Activated CD4-positive, alpha-beta T cell treated with anti-CD3 and anti-CD28 coated beads for 36 hours (primary cell): ENCODE measurements at regions not wholly inside any gene's neighbourhood (a gene's known extent, or its start where the extent isn't known, plus 50 kb on each side); places are given as distances from the start of the nearest gene placed in this dataset.

Source experiments
- ATAC-seq: fragments of 200-7000 bp; cut with Tn5 transposase; one replicate; pipeline ENCODE4 v1.10.0; 2021; ENCODE audit warnings: mild to moderate bottlenecking, moderate library complexity
- CTCF ChIA-PET: fragments of 350-600 bp; sonication (Branson Sonifier 250); formaldehyde crosslinking; loops from one replicate; lab custom pipeline; 2021; ENCODE audit warnings: antibody characterized with exemption; lab: Charles Lee
- POLR2A ChIA-PET: fragments of 350-600 bp; sonication (Branson Sonifier 250); formaldehyde crosslinking; loops from one replicate; lab custom pipeline; 2021; ENCODE audit warnings: antibody characterized with exemption, inconsistent platforms; lab: Charles Lee
- DNase-seq: peaks from one replicate; pipeline ENCODE4 v3.0.0-alpha.2; 2020
- H3K27ac Mint-ChIP-seq: one replicate; pipeline ENCODE4 v1.8.0; 2021; ENCODE audit warnings: mixed read lengths
- H3K27me3 Mint-ChIP-seq: one replicate; pipeline ENCODE4 v1.8.0; 2021; ENCODE audit warnings: mixed read lengths
- H3K36me3 Mint-ChIP-seq: one replicate; pipeline ENCODE4 v1.8.0; 2021; ENCODE audit warnings: low read depth, mixed read lengths
- H3K4me1 Mint-ChIP-seq: one replicate; pipeline ENCODE4 v1.8.0; 2021; ENCODE audit warnings: mixed read lengths
- H3K4me3 Mint-ChIP-seq: one replicate; pipeline ENCODE4 v1.8.0; 2021; ENCODE audit warnings: mild to moderate bottlenecking, moderate library complexity, mixed read lengths
- H3K9me3 Mint-ChIP-seq: one replicate; pipeline ENCODE4 v1.8.0; 2021; ENCODE audit warnings: low read depth, mixed read lengths
- intact Hi-C, 2 experiments: fragments of 100-400 bp; cut with DNase I in 1 of 2; cut with micrococcal nuclease in 1 of 2; formaldehyde crosslinking; loops; one replicate each; pipeline versions ENCODE4 v1.14.2 to v1.15.1; 2022 to 2024; cut with DNase I, micrococcal nuclease

- intact Hi-C loops, result no loop called here
- no peak for ATAC-seq
- no peak overlapping the region for H3K4me3 Mint-ChIP-seq
- peaks cover 10% of the 10 kb centered on the region for H3K9me3 Mint-ChIP-seq
- ChIA-PET CTCF (no interaction called here), POLR2A (no interaction called here)
- DNase-seq, result no peak
- H3K27ac Mint-ChIP-seq, result no peak overlapping the region
- H3K4me1 Mint-ChIP-seq, result no peaks in the 10 kb centered on the region
- H3K36me3 Mint-ChIP-seq, result no peaks in the 10 kb centered on the region
- no peaks in the 10 kb centered on the region for H3K27me3 Mint-ChIP-seq
Measured at GRCh38 chr11:26093206-26093605, 238.7 kb upstream of the ANO3 start.

DNA sequence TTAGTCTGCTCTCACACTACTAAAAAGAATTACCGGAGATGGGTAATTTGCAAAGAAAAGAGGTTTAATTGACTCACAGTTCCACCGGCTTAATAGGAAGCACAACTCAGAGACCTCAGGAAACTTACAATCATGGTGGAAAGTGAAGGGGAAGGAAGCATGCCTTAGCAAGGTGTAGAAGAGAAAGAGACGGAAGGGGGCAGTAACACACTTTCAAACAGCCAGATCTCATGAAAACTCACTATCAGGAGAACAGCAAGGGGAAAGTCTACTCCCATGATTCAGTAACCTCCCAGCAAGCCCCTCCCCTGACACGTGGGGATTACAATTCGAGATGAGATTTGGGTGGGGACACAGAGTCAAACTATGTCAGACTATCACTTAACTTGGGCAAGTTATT is 236.6 kb upstream of the ANO3 start:
- ATAC-seq (no peak), DNase-seq (no peak)
- ChIA-PET POLR2A (no interaction called here), CTCF (no interaction called here)
- Mint-ChIP-seq H3K36me3 (no peaks in the 10 kb centered on the region), H3K27ac (no peak overlapping the region), H3K4me3 (no peak overlapping the region), H3K9me3 (peaks cover 12% of the 10 kb centered on the region), H3K4me1 (no peaks in the 10 kb centered on the region), H3K27me3 (no peaks in the 10 kb centered on the region)
- intact Hi-C loops, result no loop called here

DNA sequence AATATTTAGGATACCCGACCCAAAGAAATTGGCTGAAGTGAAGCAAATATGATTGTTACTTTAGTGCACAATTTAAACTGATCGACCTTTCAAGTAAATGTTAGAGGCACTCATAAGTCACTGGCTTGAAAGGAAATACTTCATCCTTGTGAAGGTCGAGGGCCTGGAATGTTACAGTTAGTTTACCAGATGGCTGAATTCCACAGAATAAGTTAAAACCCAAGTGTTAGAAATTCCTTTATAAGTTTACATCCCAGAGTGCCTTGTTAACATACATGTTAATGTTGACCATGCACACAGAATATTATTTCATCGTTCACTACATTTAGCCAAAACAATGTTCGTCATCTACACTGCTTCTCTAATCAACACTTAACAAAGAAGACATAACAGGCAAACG is 235.5 kb upstream of the ANO3 start:
- CTCF ChIA-PET, result no interaction called here
- Mint-ChIP-seq H3K4me1 (no peaks in the 10 kb centered on the region), H3K36me3 (no peaks in the 10 kb centered on the region), H3K27me3 (no peaks in the 10 kb centered on the region), H3K9me3 (peaks cover 14% of the 10 kb centered on the region), H3K27ac (no peak overlapping the region), H3K4me3 (no peak overlapping the region)
- intact Hi-C loops, result no loop called here
- DNase-seq (no peak), ATAC-seq (no peak)
- POLR2A ChIA-PET, result no interaction called here

DNA sequence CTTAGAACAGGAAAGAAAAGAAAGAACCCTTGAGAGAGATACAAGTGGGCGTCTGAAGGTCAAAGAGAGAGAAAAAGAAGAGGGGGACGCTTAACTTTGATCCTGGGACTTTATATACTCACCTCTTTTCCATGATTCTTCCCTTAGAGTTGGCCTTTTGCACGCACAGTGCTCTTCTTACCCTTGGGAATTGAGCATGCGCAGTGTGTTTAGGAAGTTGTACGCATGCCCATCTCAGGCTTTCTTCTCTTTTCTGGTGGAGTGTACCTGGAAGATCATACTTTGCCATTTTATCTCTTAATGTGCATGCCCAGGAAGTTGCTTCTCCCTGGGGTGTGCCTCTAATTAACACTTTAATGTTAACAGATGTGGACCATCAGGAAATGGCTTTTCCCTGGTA is 229.6 kb upstream of the ANO3 start:
- Mint-ChIP-seq H3K4me3 (no peak overlapping the region), H3K27me3 (no peaks in the 10 kb centered on the region), H3K27ac (no peak overlapping the region), H3K9me3 (peaks cover 16% of the 10 kb centered on the region), H3K4me1 (no peaks in the 10 kb centered on the region), H3K36me3 (no peaks in the 10 kb centered on the region)
- no peak for ATAC-seq
- intact Hi-C loops, result no loop called here
- CTCF ChIA-PET, result no interaction called here
- POLR2A ChIA-PET, result no interaction called here
- DNase-seq, result no peak

DNA sequence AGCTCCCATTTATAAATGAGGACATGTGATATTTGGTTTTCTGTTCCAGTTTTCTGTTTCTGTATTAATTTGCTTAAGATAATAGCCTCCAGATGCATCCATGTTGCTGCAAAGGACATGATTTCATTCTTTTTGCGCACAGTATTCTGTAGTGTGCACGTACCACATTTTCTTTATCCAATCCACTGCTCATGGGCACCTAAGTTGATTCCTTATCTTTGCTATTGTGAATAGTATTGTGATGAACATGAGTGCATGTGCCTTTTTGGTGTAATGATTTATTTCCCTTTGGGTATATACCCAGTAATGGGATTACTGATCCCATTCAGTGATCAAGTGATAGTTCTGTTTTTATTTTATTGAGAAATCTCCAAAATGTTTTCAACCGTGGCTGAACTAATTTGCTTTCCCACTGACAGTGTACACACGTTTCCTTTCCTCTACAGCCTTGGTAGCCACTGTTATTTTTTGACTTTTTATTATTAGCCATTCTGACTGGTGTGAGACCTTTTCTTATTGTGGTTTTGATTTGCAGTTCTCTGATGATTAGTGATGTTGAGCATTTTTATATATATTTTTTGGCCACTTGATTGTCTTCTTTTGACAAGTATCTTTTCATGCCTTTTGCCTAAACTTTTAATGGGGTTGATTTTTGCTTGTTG is 226.0 kb upstream of the ANO3 start:
- H3K27me3 Mint-ChIP-seq, result no peaks in the 10 kb centered on the region
- intact Hi-C loops, result no loop called here
- DNase-seq (no peak), ATAC-seq (no peak)
- ChIA-PET POLR2A (no interaction called here), CTCF (interaction anchor here (0.6 kb wide), 1 partner anchor 347 kb away, joined by 3 read pairs; no protein-coding TSS in a partner anchor)
- H3K4me1 Mint-ChIP-seq, result no peaks in the 10 kb centered on the region
- no peak overlapping the region for H3K4me3 Mint-ChIP-seq
- H3K9me3 Mint-ChIP-seq, result peaks cover 10% of the 10 kb centered on the region
- no peak overlapping the region for H3K27ac Mint-ChIP-seq
- no peaks in the 10 kb centered on the region for H3K36me3 Mint-ChIP-seq

- no peak for ATAC-seq
- ChIA-PET CTCF (interaction anchor here (0.6 kb wide), 1 partner anchor 347 kb away, joined by 3 read pairs; no protein-coding TSS in a partner anchor), POLR2A (no interaction called here)
- Mint-ChIP-seq H3K4me3 (no peak overlapping the region), H3K27ac (no peak overlapping the region), H3K36me3 (no peaks in the 10 kb centered on the region), H3K27me3 (no peaks in the 10 kb centered on the region), H3K9me3 (peaks cover 8% of the 10 kb centered on the region), H3K4me1 (no peaks in the 10 kb centered on the region)
- intact Hi-C loops, result no loop called here
- DNase-seq, result no peak
Measured at GRCh38 chr11:26106726-26107125, 225.2 kb upstream of the ANO3 start.

GRCh38 chr11:26109658-26110368 is 222.1 kb upstream of the ANO3 start:
- no peaks in the 10 kb centered on the region for H3K4me1 Mint-ChIP-seq
- ChIA-PET CTCF (no interaction called here), POLR2A (no interaction called here)
- H3K4me3 Mint-ChIP-seq, result no peak overlapping the region
- intact Hi-C loops, result no loop called here
- DNase-seq, result no peak
- H3K27ac Mint-ChIP-seq, result no peak overlapping the region
- no peaks in the 10 kb centered on the region for H3K9me3 Mint-ChIP-seq
- H3K27me3 Mint-ChIP-seq, result no peaks in the 10 kb centered on the region
- no peaks in the 10 kb centered on the region for H3K36me3 Mint-ChIP-seq
- ATAC-seq, result no peak

- H3K36me3 Mint-ChIP-seq, result no peaks in the 10 kb centered on the region
- ChIA-PET CTCF (no interaction called here), POLR2A (no interaction called here)
- intact Hi-C loops, result no loop called here
- ATAC-seq (no peak), DNase-seq (no peak)
- H3K27me3 Mint-ChIP-seq, result no peaks in the 10 kb centered on the region
- H3K4me3 Mint-ChIP-seq, result no peak overlapping the region
- no peaks in the 10 kb centered on the region for H3K4me1 Mint-ChIP-seq
- H3K27ac Mint-ChIP-seq, result no peak overlapping the region
- no peaks in the 10 kb centered on the region for H3K9me3 Mint-ChIP-seq
Measured at GRCh38 chr11:26112264-26112663, 219.7 kb upstream of the ANO3 start.

- POLR2A ChIA-PET, result no interaction called here
- Mint-ChIP-seq H3K27ac (no peak overlapping the region), H3K36me3 (no peaks in the 10 kb centered on the region), H3K4me1 (no peaks in the 10 kb centered on the region), H3K9me3 (peaks cover 2% of the 10 kb centered on the region), H3K27me3 (no peaks in the 10 kb centered on the region), H3K4me3 (no peak overlapping the region)
- ATAC-seq (no peak), DNase-seq (no peak)
- CTCF ChIA-PET, result no interaction called here
- intact Hi-C loops, result no loop called here
Measured at GRCh38 chr11:26121466-26121865, 210.5 kb upstream of the ANO3 start.

DNA sequence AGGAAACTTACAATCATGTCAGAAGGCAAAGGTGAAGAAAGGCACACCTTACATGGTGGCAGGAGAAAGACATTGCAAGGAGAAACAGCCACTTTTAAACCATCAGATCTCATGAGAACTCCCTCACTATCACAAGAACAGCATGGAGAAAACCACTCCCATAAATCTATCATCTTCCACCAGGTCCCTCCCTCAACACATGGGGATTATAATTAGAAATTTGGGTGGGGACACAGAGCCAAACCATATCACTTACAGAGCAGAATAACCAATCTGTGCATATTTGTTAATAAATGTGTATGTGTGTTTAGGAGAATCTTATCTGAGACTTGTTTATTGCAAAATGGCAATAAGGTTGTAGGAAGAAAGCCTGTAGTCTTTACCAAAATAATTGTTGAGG is 205.2 kb upstream of the ANO3 start:
- H3K27me3 Mint-ChIP-seq, result no peaks in the 10 kb centered on the region
- intact Hi-C loops, result no loop called here
- H3K27ac Mint-ChIP-seq, result no peak overlapping the region
- ATAC-seq (no peak), DNase-seq (no peak)
- H3K36me3 Mint-ChIP-seq, result no peaks in the 10 kb centered on the region
- POLR2A ChIA-PET, result no interaction called here
- H3K4me3 Mint-ChIP-seq, result no peak overlapping the region
- H3K4me1 Mint-ChIP-seq, result no peaks in the 10 kb centered on the region
- peaks cover 3% of the 10 kb centered on the region for H3K9me3 Mint-ChIP-seq
- CTCF ChIA-PET, result no interaction called here

DNA sequence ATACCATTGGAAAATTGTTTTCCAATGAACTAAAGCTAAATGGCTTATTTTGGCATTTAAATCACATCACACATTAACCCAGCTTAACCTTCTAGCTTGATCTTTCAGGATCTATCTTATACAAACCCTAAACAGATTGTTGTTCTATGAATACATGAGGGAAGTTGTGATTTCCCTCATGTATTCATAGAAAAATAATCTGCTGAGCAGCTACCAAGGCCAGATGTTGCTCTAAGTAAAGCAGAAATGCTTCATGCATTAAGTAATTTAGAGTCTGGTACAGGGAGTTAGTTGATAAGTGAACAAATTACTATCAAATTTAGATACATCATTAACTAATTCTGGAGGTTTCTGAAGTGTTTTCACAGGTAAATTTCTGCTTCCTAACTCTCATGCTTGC is 204.6 kb upstream of the ANO3 start:
- Mint-ChIP-seq H3K4me3 (no peak overlapping the region), H3K4me1 (no peaks in the 10 kb centered on the region), H3K27ac (no peak overlapping the region), H3K9me3 (peaks cover 3% of the 10 kb centered on the region), H3K27me3 (no peaks in the 10 kb centered on the region), H3K36me3 (no peaks in the 10 kb centered on the region)
- ATAC-seq (no peak), DNase-seq (no peak)
- intact Hi-C loops, result no loop called here
- ChIA-PET POLR2A (no interaction called here), CTCF (no interaction called here)

- H3K27me3 Mint-ChIP-seq, result no peaks in the 10 kb centered on the region
- no peaks in the 10 kb centered on the region for H3K4me1 Mint-ChIP-seq
- no peak for DNase-seq
- ATAC-seq, result no peak
- intact Hi-C loops, result no loop called here
- H3K27ac Mint-ChIP-seq, result no peak overlapping the region
- no peak overlapping the region for H3K4me3 Mint-ChIP-seq
- no peaks in the 10 kb centered on the region for H3K36me3 Mint-ChIP-seq
- peaks cover 4% of the 10 kb centered on the region for H3K9me3 Mint-ChIP-seq
- CTCF ChIA-PET, result no interaction called here
- POLR2A ChIA-PET, result no interaction called here
Measured at GRCh38 chr11:26131406-26131805, 200.5 kb upstream of the ANO3 start.
